GM12865 (cell line): ENCODE measurements at regions not wholly inside any gene's neighbourhood (a gene's known extent, or its start where the extent isn't known, plus 50 kb on each side); places are given as distances from the start of the nearest gene placed in this dataset.

Source experiments
- DNase-seq: peaks from one replicate; pipeline ENCODE4 v3.0.0; 2010; ENCODE audit warnings: low read depth
- H3K4me3 ChIP-seq: 2 replicates; pipeline ENCODE4 v1.5.1; 2011; ENCODE audit warnings: mild to moderate bottlenecking, low read depth, low read length, control low read depth
- CTCF ChIP-seq: IDR thresholded peaks from 2 replicates; pipeline ENCODE4 v1.5.1; 2011; ENCODE audit warnings: low read length, control low read depth, low read depth, inconsistent platforms; ENCODE audit not compliant: insufficient read depth; ENCODE audit errors: missing control alignments

- H3K4me3 ChIP-seq, result no peak overlapping the region
- DNase-seq, result no peak
- no peak for TF ChIP-seq CTCF
Observed at GRCh38 chr1:164225011-164225410, 334.0 kb upstream of the PBX1 start.

- no peak for TF ChIP-seq CTCF
- no peak for DNase-seq
- H3K4me3 ChIP-seq, result no peak overlapping the region
Observed at GRCh38 chr1:164226977-164227376, 332.0 kb upstream of the PBX1 start.

GRCh38 chr1:164228928-164229327 is 330.1 kb upstream of the PBX1 start:
- no peak for TF ChIP-seq CTCF
- DNase-seq, result no peak

GRCh38 chr1:164233149-164233548 is 325.8 kb upstream of the PBX1 start:
- no peak for TF ChIP-seq CTCF
- no peak for DNase-seq
- no peak overlapping the region for H3K4me3 ChIP-seq

More at GRCh38 chr1:164228928-164229327, 330.1 kb upstream of the PBX1 start:
- no peak overlapping the region for H3K4me3 ChIP-seq

- DNase-seq, result no peak
- no peak overlapping the region for H3K4me3 ChIP-seq
- peak; percentile 9 for TF ChIP-seq CTCF
Observed at GRCh38 chr1:164240081-164240480, 318.9 kb upstream of the PBX1 start.

GRCh38 chr1:164250365-164250764 is 308.6 kb upstream of the PBX1 start:
- TF ChIP-seq CTCF, result no peak
- no peak for DNase-seq
- no peak overlapping the region for H3K4me3 ChIP-seq

GRCh38 chr1:164256456-164256855 is 302.5 kb upstream of the PBX1 start:
- no peak for DNase-seq
- TF ChIP-seq CTCF, result no peak

More at GRCh38 chr1:164256456-164256855, 302.5 kb upstream of the PBX1 start:
- H3K4me3 ChIP-seq, result no peak overlapping the region
